ENCODE measurements at regions not wholly inside any gene's neighbourhood (a gene's known extent, or its start where the extent isn't known, plus 50 kb on each side); places are given as distances from the start of the nearest gene placed in this dataset.

GRCh38 chr3:107992976-107993684 is 97.7 kb downstream of the CD47 start:
- FAIRE-seq (no peak), DNase-seq (ENCODE audit: insufficient read length, low spot score) (peak; percentile 9)

- DNase-seq (ENCODE audit: insufficient read length, low spot score) (no peak), FAIRE-seq (no peak)
These were observed 99.9 kb downstream of the CD47 start for GRCh38 chr3:107990926-107991325.

GRCh38 chr3:107990433-107990832 is 100.4 kb downstream of the CD47 start:
- DNase-seq (ENCODE audit: insufficient read length, low spot score) = no peak
- FAIRE-seq = no peak

GRCh38 chr3:107989661-107990060 is 101.2 kb downstream of the CD47 start:
- DNase-seq (ENCODE audit: insufficient read length, low spot score) (no peak), FAIRE-seq (no peak)

- FAIRE-seq (no peak), DNase-seq (ENCODE audit: insufficient read length, low spot score) (peak; percentile 45)
These were observed 102.2 kb downstream of the CD47 start for GRCh38 chr3:107988460-107989175.

GRCh38 chr3:107987036-107987939 is 103.5 kb downstream of the CD47 start:
- DNase-seq (ENCODE audit: insufficient read length, low spot score) (peak; percentile 66), FAIRE-seq (no peak)

- no peak for FAIRE-seq
These were observed 104.3 kb downstream of the CD47 start for GRCh38 chr3:107986505-107986904.

GRCh38 chr3:107985496-107985895 is 105.3 kb downstream of the CD47 start:
- no peak for DNase-seq (ENCODE audit: insufficient read length, low spot score)

More at GRCh38 chr3:107986505-107986904, 104.3 kb downstream of the CD47 start:
- no peak for DNase-seq (ENCODE audit: insufficient read length, low spot score)

GRCh38 chr3:107983247-107983646 is 107.6 kb downstream of the CD47 start:
- no peak for FAIRE-seq
- no peak for DNase-seq (ENCODE audit: insufficient read length, low spot score)

More at GRCh38 chr3:107985496-107985895, 105.3 kb downstream of the CD47 start:
- FAIRE-seq = no peak

GRCh38 chr3:107982165-107982564 is 108.7 kb downstream of the CD47 start:
- DNase-seq (ENCODE audit: insufficient read length, low spot score) (no peak), FAIRE-seq (no peak)

- DNase-seq (ENCODE audit: insufficient read length, low spot score) (no peak), FAIRE-seq (no peak)
These were observed 109.2 kb downstream of the CD47 start for GRCh38 chr3:107981471-107982111.

GRCh38 chr3:107979538-107979937 is 111.3 kb downstream of the CD47 start:
- FAIRE-seq (no peak), DNase-seq (ENCODE audit: insufficient read length, low spot score) (no peak)

GRCh38 chr3:107978131-107979055 is 112.4 kb downstream of the CD47 start:
- DNase-seq (ENCODE audit: insufficient read length, low spot score) (no peak), FAIRE-seq (no peak)

- FAIRE-seq (no peak), DNase-seq (ENCODE audit: insufficient read length, low spot score) (no peak)
These were observed 113.4 kb downstream of the CD47 start for GRCh38 chr3:107977221-107978130.

- DNase-seq (ENCODE audit: insufficient read length, low spot score) = no peak
- no peak for FAIRE-seq
These were observed 114.5 kb downstream of the CD47 start for GRCh38 chr3:107976202-107976800.

- FAIRE-seq (no peak), DNase-seq (ENCODE audit: insufficient read length, low spot score) (no peak)
These were observed 115.2 kb downstream of the CD47 start for GRCh38 chr3:107975529-107976201.

GRCh38 chr3:107973961-107974360 is 116.9 kb downstream of the CD47 start:
- FAIRE-seq = no peak

GRCh38 chr3:107973152-107973551 is 117.7 kb downstream of the CD47 start:
- peak; percentile 4 for FAIRE-seq
- no peak for DNase-seq (ENCODE audit: insufficient read length, low spot score)

More at GRCh38 chr3:107973961-107974360, 116.9 kb downstream of the CD47 start:
- DNase-seq (ENCODE audit: insufficient read length, low spot score) = no peak

Data from HTR-8/SVneo (cell line).